Activated naive CD8-positive, alpha-beta T cell treated with anti-CD3 and anti-CD28 coated beads for 36 hours (primary cell): ENCODE measurements at regions not wholly inside any gene's neighbourhood (a gene's known extent, or its start where the extent isn't known, plus 50 kb on each side); places are given as distances from the start of the nearest gene placed in this dataset.
"Not testable (repeated sequence)": the region's sequence is repeated elsewhere in the genome, so short reads cannot be mapped to it uniquely, and the experiment has no call there.

Experiments used
- DNase-seq: peaks from one replicate; pipeline ENCODE4 v3.0.0; 2021
- H3K27ac Mint-ChIP-seq: one replicate; pipeline ENCODE4 v1.8.0; 2022; ENCODE audit warnings: mild to moderate bottlenecking, moderate library complexity, mixed read lengths
- H3K27me3 Mint-ChIP-seq: one replicate; pipeline ENCODE4 v1.8.0; 2022; ENCODE audit warnings: mild to moderate bottlenecking, mixed read lengths
- H3K36me3 Mint-ChIP-seq: one replicate; pipeline ENCODE4 v1.8.0; 2021; ENCODE audit warnings: mild to moderate bottlenecking, mixed read lengths
- H3K4me1 Mint-ChIP-seq: one replicate; pipeline ENCODE4 v1.8.0; 2021; ENCODE audit warnings: mixed read lengths
- H3K4me3 Mint-ChIP-seq: one replicate; pipeline ENCODE4 v1.8.0; 2022; ENCODE audit warnings: mild to moderate bottlenecking, moderate library complexity, mixed read lengths
- H3K9me3 Mint-ChIP-seq: one replicate; pipeline ENCODE4 v1.8.0; 2022; ENCODE audit warnings: mixed read lengths

GRCh38 chr2:58428096-58429013 lies 187.2 kb upstream of the FANCL start:
- H3K4me1 Mint-ChIP-seq: peaks cover 4% of the 10 kb centered on the region
- H3K27ac Mint-ChIP-seq: no peak overlapping the region
- no peak for DNase-seq
- H3K9me3 Mint-ChIP-seq: no peaks in the 10 kb centered on the region
- H3K36me3 Mint-ChIP-seq: no peaks in the 10 kb centered on the region
- peaks cover 53% of the 10 kb centered on the region for H3K27me3 Mint-ChIP-seq
- peak overlapping the region; percentile 76 for H3K4me3 Mint-ChIP-seq

DNA sequence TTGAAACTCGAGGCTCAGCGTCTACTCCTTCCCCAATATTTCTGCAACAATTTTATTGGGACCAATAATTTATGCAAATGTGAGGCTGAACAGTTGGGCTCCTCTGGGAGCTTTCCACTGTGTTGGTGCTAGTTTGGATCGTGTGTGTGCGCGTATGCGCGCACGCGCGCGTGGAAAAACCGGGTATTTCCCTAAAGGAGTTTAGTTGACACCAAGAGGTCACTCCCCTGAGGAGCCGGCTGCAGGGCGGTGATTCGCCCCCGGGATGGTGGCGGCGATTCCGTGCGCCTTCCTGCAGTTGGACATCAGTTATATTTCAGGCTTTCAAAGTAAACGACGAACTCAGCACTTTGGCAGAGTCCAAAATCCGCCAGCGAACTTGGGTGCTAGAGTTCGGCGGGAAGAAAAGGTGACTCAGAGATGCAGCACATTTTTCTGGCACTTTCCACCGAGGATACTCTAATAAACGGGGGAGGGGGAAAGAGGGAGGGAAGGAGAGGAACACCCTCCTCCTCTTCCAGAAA lies 186.5 kb upstream of the FANCL start:
- H3K27ac Mint-ChIP-seq: no peak overlapping the region
- peak overlapping the region; percentile 76 for H3K4me3 Mint-ChIP-seq
- H3K4me1 Mint-ChIP-seq: peaks cover 4% of the 10 kb centered on the region
- DNase-seq: peak; percentile 14
- peaks cover 58% of the 10 kb centered on the region for H3K27me3 Mint-ChIP-seq
- H3K36me3 Mint-ChIP-seq: no peaks in the 10 kb centered on the region
- no peaks in the 10 kb centered on the region for H3K9me3 Mint-ChIP-seq

DNA sequence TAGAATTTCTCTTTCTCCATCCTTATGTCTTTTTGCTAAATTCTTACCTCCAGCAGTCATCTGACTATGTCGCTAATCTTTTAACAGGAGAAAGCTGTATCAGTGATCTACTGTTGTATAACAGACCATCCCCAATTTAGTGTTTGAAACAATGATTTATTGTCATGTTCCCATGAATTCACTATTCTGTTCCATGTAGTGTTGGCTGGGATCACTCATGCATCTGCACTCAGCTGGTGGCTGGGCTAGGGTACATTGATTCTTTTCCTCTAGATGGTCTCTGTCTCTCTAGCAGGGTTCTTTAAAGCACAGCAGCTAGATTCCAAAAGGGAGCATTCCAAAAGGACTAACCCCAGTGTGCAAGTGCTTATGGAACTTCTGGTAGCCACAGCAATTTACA lies 184.2 kb upstream of the FANCL start:
- Mint-ChIP-seq H3K4me1 (peaks cover 4% of the 10 kb centered on the region), H3K36me3 (no peaks in the 10 kb centered on the region), H3K4me3 (no peak overlapping the region), H3K27me3 (peaks cover 57% of the 10 kb centered on the region), H3K27ac (no peak overlapping the region), H3K9me3 (no peaks in the 10 kb centered on the region)
- no peak for DNase-seq

DNA sequence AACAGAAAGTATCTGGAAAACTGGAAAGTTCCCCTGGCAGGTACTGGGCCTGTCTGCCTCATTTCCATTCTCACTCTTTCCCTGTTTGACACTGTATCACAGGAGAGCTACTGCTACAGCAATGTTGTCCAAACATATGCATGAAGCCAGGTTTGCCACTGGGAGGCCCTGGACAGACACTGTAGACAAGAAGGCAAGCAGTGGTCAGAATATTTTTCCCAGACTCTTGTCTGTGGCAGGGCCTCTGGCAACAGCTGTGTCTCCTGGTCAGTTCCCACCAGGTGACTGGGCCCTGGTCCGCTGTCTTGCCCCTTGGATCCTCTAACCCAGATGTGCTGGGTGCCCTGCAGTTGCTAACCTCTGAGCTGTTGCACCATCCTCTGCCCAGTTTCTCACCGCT lies 178.9 kb upstream of the FANCL start:
- Mint-ChIP-seq H3K27ac (no peak overlapping the region), H3K9me3 (no peaks in the 10 kb centered on the region), H3K36me3 (no peaks in the 10 kb centered on the region), H3K4me1 (no peaks in the 10 kb centered on the region), H3K4me3 (no peak overlapping the region), H3K27me3 (peaks cover 17% of the 10 kb centered on the region)
- no peak for DNase-seq

- Mint-ChIP-seq H3K4me3 (no peak overlapping the region), H3K9me3 (no peaks in the 10 kb centered on the region), H3K27ac (no peak overlapping the region), H3K36me3 (no peaks in the 10 kb centered on the region), H3K4me1 (no peaks in the 10 kb centered on the region), H3K27me3 (peaks cover 4% of the 10 kb centered on the region)
- DNase-seq: no peak
Measured at GRCh38 chr2:58416696-58417095, 175.6 kb upstream of the FANCL start.

- Mint-ChIP-seq H3K27ac (no peak overlapping the region), H3K27me3 (peaks cover 4% of the 10 kb centered on the region), H3K4me1 (no peaks in the 10 kb centered on the region), H3K9me3 (no peaks in the 10 kb centered on the region), H3K4me3 (no peak overlapping the region), H3K36me3 (no peaks in the 10 kb centered on the region)
- no peak for DNase-seq
Measured at GRCh38 chr2:58414506-58414905, 173.4 kb upstream of the FANCL start.

DNA sequence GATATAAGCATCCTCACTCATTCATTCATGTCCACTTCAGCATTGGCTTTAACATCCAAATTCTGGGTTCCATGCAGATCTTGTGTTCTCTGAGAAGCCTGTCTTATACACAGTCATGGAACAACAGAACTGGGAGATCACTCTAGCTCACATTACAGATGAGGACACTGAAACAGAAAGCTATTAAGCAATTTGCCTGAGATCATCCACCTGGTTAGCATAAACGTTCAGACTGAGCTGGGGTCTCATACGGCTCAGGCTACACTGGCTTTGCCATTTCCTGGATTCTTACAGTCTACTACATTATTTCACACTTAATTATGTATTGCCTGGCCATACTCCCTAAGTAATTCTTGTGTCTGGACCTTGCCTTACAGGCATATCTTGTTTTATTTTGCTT lies 169.4 kb upstream of the FANCL start:
- H3K9me3 Mint-ChIP-seq: no peaks in the 10 kb centered on the region
- H3K27ac Mint-ChIP-seq: no peak overlapping the region
- no peak for DNase-seq
- H3K4me1 Mint-ChIP-seq: no peaks in the 10 kb centered on the region
- no peaks in the 10 kb centered on the region for H3K36me3 Mint-ChIP-seq
- H3K27me3 Mint-ChIP-seq: no peaks in the 10 kb centered on the region
- no peak overlapping the region for H3K4me3 Mint-ChIP-seq

- DNase-seq: no peak
- Mint-ChIP-seq H3K36me3 (no peaks in the 10 kb centered on the region), H3K4me3 (no peak overlapping the region), H3K9me3 (no peaks in the 10 kb centered on the region), H3K4me1 (no peaks in the 10 kb centered on the region), H3K27me3 (no peaks in the 10 kb centered on the region), H3K27ac (no peak overlapping the region)
Measured at GRCh38 chr2:58407487-58407886, 166.4 kb upstream of the FANCL start.

DNA sequence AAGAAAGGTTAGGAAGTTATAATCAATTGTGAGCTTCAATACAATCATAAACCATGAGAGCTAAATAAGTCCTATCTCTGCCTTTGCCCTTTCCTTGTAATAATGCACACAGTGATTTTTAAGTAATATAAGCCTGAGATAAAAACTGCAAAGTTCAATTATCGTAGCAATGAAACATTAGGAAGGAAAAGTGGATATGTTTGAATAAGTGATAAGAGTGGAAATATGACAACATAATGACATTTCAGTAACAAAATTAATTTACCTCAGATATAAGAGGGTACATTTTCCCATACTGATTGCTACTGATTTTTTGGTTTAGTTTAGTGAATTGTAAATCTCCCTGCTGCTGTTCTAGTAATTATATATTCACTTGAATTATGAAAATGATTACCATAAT lies 164.2 kb upstream of the FANCL start:
- Mint-ChIP-seq H3K4me3 (no peak overlapping the region), H3K36me3 (no peaks in the 10 kb centered on the region), H3K9me3 (no peaks in the 10 kb centered on the region), H3K27me3 (no peaks in the 10 kb centered on the region), H3K4me1 (no peaks in the 10 kb centered on the region), H3K27ac (no peak overlapping the region)
- DNase-seq: no peak

- Mint-ChIP-seq H3K4me1 (no peaks in the 10 kb centered on the region), H3K9me3 (no peaks in the 10 kb centered on the region), H3K4me3 (no peak overlapping the region)
Measured at GRCh38 chr2:58401936-58402335, 160.8 kb upstream of the FANCL start.

GRCh38 chr2:58398406-58398805 lies 157.3 kb upstream of the FANCL start:
- no peak for DNase-seq
- Mint-ChIP-seq H3K4me1 (no peaks in the 10 kb centered on the region), H3K27ac (no peak overlapping the region), H3K9me3 (no peaks in the 10 kb centered on the region), H3K36me3 (no peaks in the 10 kb centered on the region), H3K4me3 (no peak overlapping the region), H3K27me3 (peaks cover 12% of the 10 kb centered on the region)

More at GRCh38 chr2:58401936-58402335, 160.8 kb upstream of the FANCL start:
- no peak for DNase-seq
- Mint-ChIP-seq H3K36me3 (no peaks in the 10 kb centered on the region), H3K27me3 (peaks cover 7% of the 10 kb centered on the region), H3K27ac (no peak overlapping the region)

DNA sequence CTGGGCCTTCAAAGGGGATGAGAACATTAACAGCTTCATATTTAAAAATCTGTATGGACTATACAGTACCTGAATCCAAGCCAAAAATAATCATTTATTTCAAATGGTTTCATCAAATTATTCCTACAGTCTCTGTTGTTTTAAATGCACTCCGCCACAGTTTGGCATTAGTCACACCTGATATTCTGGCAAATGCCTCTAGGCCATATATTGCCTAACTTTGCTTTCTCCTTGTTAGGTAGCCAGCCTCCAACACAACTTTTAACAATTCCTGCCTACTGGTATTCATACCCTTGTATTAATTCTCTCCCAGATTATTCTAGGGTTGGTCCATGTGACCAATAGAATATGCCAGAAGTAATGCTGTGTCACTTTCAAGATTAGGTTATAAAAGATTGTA lies 146.6 kb upstream of the FANCL start:
- no peak for DNase-seq
- Mint-ChIP-seq H3K4me3 (no peak overlapping the region), H3K27ac (no peak overlapping the region), H3K9me3 (no peaks in the 10 kb centered on the region), H3K4me1 (no peaks in the 10 kb centered on the region), H3K36me3 (peaks cover 2% of the 10 kb centered on the region), H3K27me3 (no peaks in the 10 kb centered on the region)

- not testable (repeated sequence) for H3K36me3 Mint-ChIP-seq, H3K9me3 Mint-ChIP-seq, DNase-seq, H3K27ac Mint-ChIP-seq, H3K4me3 Mint-ChIP-seq, H3K27me3 Mint-ChIP-seq, H3K4me1 Mint-ChIP-seq
Measured at GRCh38 chr2:58386904-58387303, 145.8 kb upstream of the FANCL start.

DNA sequence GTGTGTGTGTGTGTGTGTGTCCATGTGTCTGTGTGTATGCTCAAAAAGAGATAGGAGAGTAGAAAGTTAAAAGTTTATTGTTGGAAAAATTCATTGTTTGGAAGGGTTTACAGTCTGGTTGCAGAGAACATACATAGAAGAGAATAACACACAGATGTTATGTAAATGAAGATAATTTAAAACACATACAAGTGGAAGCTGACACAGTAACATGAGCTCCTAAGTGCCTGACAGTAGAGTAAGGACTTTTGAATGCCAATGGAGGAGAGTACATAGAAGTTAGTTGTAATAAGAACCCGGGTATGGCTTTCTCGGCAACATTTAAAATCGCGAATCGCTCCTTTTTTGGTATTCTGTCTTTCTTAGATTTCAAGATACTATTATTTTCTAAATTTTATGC lies 137.0 kb upstream of the FANCL start:
- no peak for DNase-seq
- Mint-ChIP-seq H3K4me3 (no peak overlapping the region), H3K4me1 (peaks cover 5% of the 10 kb centered on the region), H3K27me3 (peaks cover 3% of the 10 kb centered on the region), H3K36me3 (no peaks in the 10 kb centered on the region), H3K9me3 (no peaks in the 10 kb centered on the region), H3K27ac (no peak overlapping the region)

GRCh38 chr2:58377181-58377580 lies 136.1 kb upstream of the FANCL start:
- no peaks in the 10 kb centered on the region for H3K9me3 Mint-ChIP-seq
- no peak overlapping the region for H3K27ac Mint-ChIP-seq
- peaks cover 5% of the 10 kb centered on the region for H3K4me1 Mint-ChIP-seq
- no peak overlapping the region for H3K4me3 Mint-ChIP-seq
- H3K36me3 Mint-ChIP-seq: no peaks in the 10 kb centered on the region
- DNase-seq: no peak
- peaks cover 3% of the 10 kb centered on the region for H3K27me3 Mint-ChIP-seq

GRCh38 chr2:58376592-58376991 lies 135.5 kb upstream of the FANCL start:
- Mint-ChIP-seq H3K36me3 (no peaks in the 10 kb centered on the region), H3K27me3 (peaks cover 3% of the 10 kb centered on the region), H3K4me3 (no peak overlapping the region), H3K9me3 (no peaks in the 10 kb centered on the region), H3K4me1 (peaks cover 5% of the 10 kb centered on the region), H3K27ac (no peak overlapping the region)
- DNase-seq: no peak
